ENCODE measurements at regions not wholly inside any gene's neighbourhood (a gene's known extent, or its start where the extent isn't known, plus 50 kb on each side); places are given as distances from the start of the nearest gene placed in this dataset.
"Not testable (repeated sequence)": the region's sequence is repeated elsewhere in the genome, so short reads cannot be mapped to it uniquely, and the experiment has no call there.

DNA sequence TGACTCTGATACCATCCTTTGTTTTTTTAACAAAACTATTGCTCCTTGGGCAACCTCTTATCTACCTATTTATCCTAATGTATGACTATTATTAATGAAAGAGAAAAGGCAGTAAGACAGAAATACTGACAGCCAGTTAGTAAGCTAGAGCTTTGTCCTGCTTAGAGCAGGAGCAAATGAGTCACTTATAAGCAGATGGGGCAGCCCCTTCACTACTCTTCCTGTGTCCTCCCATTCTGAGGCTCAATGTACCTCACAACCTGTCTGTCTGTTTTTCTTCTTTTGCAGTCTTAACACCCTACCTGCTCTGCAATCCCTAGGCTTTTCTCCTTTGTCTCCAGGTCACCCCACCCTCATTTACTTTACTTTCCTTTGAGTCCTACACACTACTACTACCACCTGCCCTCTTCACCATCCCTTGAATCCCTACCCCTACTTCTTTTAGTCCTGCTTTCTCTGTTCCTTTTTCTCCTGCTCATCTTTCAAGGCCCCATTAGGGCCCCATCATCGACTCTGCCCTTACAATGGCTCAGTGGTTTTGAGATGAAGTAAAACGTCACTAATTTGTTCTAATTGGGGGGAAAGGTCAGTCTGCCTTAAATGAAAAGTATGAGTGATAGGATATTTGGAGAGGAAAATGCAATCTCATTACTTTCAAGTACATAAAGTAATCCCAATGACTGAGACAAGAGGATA, 294.3 kb downstream of the GUCY2F start:
- DNase-seq (ENCODE audit: low read depth): no peak
- no peak overlapping the region for H3K4me3 ChIP-seq (ENCODE audit: control insufficient read depth, low read depth, low read length)
- TF ChIP-seq, protein P1, sequence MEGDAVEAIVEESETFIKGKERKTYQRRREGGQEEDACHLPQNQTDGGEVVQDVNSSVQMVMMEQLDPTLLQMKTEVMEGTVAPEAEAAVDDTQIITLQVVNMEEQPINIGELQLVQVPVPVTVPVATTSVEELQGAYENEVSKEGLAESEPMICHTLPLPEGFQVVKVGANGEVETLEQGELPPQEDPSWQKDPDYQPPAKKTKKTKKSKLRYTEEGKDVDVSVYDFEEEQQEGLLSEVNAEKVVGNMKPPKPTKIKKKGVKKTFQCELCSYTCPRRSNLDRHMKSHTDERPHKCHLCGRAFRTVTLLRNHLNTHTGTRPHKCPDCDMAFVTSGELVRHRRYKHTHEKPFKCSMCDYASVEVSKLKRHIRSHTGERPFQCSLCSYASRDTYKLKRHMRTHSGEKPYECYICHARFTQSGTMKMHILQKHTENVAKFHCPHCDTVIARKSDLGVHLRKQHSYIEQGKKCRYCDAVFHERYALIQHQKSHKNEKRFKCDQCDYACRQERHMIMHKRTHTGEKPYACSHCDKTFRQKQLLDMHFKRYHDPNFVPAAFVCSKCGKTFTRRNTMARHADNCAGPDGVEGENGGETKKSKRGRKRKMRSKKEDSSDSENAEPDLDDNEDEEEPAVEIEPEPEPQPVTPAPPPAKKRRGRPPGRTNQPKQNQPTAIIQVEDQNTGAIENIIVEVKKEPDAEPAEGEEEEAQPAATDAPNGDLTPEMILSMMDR (conservative IDR thresholded peaks at IDR 0.05; ENCODE audit: control insufficient read depth, insufficient read depth, low read depth, low read length): no peak

DNA sequence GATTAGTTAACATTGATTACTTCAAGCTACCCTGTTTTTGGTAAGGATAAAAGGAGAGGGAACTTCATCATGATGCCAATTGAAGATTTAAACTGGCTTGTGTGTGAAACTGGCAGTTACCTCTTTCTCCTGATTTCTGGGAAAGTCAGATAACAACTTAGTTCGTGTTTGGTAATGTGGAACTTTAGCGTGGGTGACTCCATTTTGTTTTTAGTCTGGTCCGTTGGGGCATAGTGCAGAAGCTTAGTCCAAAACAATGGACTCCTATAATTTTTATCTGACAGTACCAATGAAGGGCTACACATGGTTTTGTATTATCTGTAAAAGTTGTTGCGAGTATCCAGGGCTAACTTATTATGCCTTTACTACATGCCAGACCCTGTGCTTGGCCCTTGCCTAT, 294.9 kb downstream of the GUCY2F start:
- no peak overlapping the region for H3K4me3 ChIP-seq (ENCODE audit: control insufficient read depth, low read depth, low read length)
- DNase-seq (ENCODE audit: low read depth): no peak
- TF ChIP-seq, protein P1 (conservative IDR thresholded peaks at IDR 0.05; ENCODE audit: control insufficient read depth, insufficient read depth, low read depth, low read length): no peak

DNA sequence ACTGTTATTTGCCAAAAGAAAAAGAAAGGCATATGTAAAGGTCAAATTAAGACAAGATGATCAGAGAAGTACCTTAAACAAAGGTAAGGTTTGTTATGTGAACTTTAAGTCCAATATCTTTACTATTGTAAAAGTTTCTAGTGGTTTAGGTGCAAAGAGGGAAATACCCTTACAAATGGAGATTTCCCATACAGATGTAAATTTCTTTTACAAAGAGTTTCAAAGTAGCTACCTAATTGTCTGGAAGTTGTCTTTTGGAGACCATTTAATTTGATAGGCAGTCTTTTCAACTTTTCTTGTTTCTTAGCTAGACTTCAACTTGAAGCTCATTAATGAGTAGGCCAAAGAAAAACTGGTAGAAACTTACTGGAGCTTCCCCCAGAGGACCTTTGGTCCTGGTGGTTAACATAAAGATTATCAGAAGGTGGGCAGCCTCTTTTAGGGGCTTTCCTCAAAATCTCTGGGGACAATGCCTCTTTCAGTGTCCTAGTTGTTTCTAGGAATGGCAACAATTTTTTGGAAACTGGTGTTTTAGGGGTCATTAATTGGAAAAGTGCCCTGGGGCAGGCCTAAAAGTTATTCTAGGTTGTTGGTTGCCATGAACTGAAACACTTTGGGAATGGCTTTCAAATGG, 297.3 kb downstream of the GUCY2F start:
- TF ChIP-seq, protein P1 (conservative IDR thresholded peaks at IDR 0.05; ENCODE audit: control insufficient read depth, insufficient read depth, low read depth, low read length): no peak
- no peak overlapping the region for H3K4me3 ChIP-seq (ENCODE audit: control insufficient read depth, low read depth, low read length)
- DNase-seq (ENCODE audit: low read depth): no peak

DNA sequence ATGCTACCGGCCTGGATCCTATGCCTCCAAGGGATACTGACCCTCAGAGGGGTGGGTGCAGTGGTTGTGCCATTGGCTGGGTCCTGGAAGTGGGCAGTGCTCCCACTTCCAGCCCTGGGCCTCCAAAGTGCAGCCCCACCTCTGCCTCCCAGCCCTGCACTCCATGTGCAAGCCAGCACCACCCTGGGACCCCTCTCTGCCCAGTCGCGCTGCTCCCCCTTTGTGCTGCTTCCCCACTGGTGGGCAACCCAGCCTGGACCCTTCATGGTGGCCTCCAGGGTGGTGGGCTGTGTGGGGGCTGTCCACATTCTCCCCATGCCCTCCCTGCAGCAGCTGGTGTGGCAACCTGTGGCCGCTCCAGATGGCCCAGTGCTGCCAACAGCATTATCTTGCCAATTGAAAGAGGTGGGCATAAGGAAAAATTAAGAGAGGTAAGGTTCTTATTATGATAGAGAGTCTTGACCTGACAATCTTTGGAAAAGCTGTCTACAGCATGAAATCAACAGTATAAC, 309.7 kb downstream of the GUCY2F start:
- DNase-seq (ENCODE audit: low read depth): no peak
- H3K4me3 ChIP-seq (ENCODE audit: control insufficient read depth, low read depth, low read length): no peak overlapping the region
- TF ChIP-seq, protein P1 (conservative IDR thresholded peaks at IDR 0.05; ENCODE audit: control insufficient read depth, insufficient read depth, low read depth, low read length): no peak

DNA sequence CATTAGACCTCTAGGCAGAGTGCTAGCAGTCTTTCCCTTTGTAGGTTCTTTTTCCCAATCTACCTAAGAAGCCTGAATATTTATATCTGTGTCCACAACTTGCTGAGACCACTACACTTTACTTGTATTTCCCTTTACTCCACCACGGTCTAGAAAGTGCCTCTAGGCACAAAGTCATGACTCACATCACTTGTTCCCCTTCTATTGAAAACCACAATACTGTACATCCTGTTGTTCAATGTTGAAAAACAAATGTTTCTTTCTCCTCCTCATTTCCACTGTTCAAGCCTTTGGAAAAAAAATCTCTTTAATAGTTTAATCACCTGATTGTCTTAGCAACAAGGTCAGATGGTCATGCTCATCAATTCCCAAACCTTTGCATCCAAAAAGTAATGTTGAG, 326.7 kb downstream of the GUCY2F start:
- DNase-seq (ENCODE audit: low read depth): no peak
- TF ChIP-seq, protein P1 (conservative IDR thresholded peaks at IDR 0.05; ENCODE audit: control insufficient read depth, insufficient read depth, low read depth, low read length): no peak
- no peak overlapping the region for H3K4me3 ChIP-seq (ENCODE audit: control insufficient read depth, low read depth, low read length)

DNA sequence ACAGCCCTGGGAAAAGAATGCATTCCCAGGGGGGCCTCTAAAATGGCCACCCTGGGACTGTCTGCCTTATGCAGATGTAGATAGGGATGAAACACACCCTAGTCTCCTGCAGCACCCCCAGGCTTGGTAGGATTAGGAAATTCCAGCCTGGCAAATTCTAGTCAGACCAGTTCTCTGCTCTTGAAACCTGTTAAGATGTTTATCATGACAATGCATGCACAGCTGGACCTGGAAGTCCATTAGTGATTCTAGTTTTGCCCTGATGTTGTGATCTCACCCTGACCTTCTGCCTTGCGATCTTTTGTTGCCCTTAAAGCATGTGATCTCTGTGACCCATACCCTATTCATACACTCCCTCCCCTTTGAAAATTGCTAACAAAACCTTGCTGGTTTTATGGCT, 337.7 kb downstream of the GUCY2F start:
- not testable (repeated sequence) for H3K4me3 ChIP-seq (ENCODE audit: control insufficient read depth, low read depth, low read length); DNase-seq (ENCODE audit: low read depth)

DNA sequence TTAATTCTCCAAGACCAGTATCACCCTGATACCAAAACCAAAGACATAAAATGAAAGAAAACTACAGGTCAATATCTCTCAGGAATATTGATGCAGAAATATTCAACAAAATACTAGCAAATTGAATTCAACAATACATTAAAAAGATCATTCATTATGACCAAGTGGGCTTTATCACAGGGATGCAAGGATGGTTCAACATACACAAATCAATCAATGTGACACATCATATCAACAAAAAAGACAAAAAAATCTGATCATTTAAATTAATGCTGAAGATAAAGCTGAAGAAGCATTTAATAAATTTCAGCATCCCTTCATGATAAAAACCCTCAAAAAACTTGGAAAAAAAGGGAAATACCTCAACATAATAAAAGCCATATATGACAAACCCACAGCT, 341.4 kb downstream of the GUCY2F start:
- TF ChIP-seq, protein P1 (conservative IDR thresholded peaks at IDR 0.05; ENCODE audit: control insufficient read depth, insufficient read depth, low read depth, low read length): no peak
- no peak overlapping the region for H3K4me3 ChIP-seq (ENCODE audit: control insufficient read depth, low read depth, low read length)
- DNase-seq (ENCODE audit: low read depth): no peak

Data from fibroblast of mammary gland (primary cell).